Fibroblast of gingiva (primary cell): ENCODE measurements at regions not wholly inside any gene's neighbourhood (a gene's known extent, or its start where the extent isn't known, plus 50 kb on each side); places are given as distances from the start of the nearest gene placed in this dataset.
A peak's percentile ranks its signal among the peaks of the same experiment; 100 is the strongest.

ENCODE experiments used
- DNase-seq: peaks from one replicate; pipeline ENCODE4 v3.0.0-alpha.2; 2011; ENCODE audit warnings: low read depth

DNA sequence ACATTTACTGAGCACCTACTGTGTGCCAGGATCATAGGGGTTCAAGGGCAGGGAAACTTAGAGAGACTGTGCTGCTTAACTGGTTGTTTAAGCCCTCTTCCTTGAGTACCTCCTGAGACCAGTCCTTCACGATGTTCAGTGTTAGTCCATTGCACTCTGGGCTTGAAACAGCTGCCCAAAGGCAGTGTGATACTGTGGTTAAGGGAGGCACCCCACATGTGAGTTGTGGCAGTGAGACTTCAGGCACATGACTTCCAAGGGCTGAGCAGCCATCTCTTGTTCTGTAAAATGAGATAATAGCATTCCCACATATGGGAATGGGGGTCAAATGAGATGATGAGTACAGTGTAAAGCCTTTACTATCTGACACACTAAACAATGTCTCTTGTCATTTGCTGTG lies 75.1 kb downstream of the LINGO1 start:
- no peak for DNase-seq

DNA sequence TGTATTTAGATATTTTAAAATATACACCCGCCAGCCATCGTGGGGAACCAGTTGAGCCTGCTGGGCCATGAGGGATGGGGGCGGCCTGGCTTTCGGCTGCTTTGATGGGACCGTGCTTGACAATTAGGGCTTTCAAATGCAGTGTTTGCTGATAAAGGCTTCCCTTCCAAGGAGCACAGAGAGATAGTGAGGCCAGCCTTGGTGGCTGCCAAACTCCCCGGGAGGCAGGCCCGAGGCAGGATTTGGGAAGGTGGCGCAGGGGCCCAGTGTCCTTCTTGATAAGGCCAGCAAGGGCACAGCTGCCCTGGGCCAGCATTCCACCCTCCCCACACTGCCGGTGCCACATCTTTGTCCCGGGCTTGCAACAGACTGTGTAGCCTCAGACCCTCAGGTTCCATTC lies 75.6 kb downstream of the LINGO1 start:
- DNase-seq: no peak

DNA sequence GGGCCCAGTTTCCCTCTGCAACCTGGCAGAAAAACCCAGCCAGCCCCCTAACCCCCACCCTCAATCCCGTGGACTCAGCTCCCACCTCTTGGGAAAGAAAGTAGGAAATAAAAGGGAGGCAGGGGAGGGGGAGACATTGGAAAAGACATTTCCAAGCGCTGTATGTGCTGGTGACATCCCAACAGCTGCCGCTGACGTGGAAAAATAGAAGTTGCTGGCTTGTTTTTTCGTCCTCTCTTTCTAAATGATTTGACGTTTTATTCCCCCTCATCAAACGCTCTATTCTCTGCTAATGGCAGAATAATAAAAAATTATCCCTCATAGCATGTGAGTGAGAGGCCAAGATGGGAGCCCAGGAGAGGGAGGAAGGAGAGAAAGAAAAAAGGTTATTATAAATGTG lies 76.1 kb downstream of the LINGO1 start:
- DNase-seq: no peak

- no peak for DNase-seq
Observed at GRCh38 chr15:77555232-77555631, 77.5 kb downstream of the LINGO1 start.

- DNase-seq: no peak
Observed at GRCh38 chr15:77554306-77555080, 78.2 kb downstream of the LINGO1 start.

DNA sequence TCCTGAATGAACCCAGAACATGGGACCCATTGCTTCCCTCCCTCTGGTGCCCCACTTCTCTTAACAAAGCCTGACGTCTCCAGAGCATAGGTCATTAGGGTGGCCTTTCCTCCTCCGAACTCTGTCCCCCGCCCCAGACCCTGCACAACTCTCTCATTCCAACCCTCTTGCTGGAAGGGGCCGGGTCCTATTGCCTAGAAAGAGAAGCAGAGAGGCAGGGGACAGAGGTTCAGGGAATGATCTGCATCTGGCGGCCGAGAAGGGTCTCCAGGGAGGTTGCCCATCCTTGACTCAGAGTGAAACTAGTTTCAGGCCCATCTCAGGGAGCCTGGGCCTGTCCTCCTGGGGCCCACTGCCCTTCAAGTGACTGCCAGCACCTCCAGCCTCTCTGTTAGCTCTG lies 79.0 kb downstream of the LINGO1 start:
- no peak for DNase-seq

DNA sequence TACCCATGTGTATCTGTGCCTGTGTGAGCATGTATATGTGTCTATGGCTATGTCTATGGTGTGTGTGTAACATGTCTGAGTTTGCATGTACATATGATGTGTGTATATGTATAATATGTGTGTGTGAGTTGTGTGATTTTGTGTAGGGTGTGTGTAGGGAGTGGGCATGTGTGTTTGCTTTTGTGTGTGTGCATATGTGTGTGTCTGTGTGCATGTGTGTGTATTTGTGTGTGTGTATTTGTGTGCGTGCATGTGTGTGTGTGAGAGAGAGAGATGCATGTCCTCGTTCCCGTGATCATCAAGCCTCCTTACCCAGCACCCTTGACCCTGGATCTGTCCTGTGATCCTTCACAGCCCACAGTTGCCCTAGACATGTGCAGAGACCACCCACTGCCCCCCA lies 79.5 kb downstream of the LINGO1 start:
- no peak for DNase-seq

- no peak for DNase-seq
Observed at GRCh38 chr15:77552066-77552465, 80.6 kb downstream of the LINGO1 start.

- DNase-seq: no peak
Observed at GRCh38 chr15:77550301-77551251, 82.1 kb downstream of the LINGO1 start.

- no peak for DNase-seq
Observed at GRCh38 chr15:77549576-77550288, 83.0 kb downstream of the LINGO1 start.

GRCh38 chr15:77548589-77549557 lies 83.8 kb downstream of the LINGO1 start:
- no peak for DNase-seq

DNA sequence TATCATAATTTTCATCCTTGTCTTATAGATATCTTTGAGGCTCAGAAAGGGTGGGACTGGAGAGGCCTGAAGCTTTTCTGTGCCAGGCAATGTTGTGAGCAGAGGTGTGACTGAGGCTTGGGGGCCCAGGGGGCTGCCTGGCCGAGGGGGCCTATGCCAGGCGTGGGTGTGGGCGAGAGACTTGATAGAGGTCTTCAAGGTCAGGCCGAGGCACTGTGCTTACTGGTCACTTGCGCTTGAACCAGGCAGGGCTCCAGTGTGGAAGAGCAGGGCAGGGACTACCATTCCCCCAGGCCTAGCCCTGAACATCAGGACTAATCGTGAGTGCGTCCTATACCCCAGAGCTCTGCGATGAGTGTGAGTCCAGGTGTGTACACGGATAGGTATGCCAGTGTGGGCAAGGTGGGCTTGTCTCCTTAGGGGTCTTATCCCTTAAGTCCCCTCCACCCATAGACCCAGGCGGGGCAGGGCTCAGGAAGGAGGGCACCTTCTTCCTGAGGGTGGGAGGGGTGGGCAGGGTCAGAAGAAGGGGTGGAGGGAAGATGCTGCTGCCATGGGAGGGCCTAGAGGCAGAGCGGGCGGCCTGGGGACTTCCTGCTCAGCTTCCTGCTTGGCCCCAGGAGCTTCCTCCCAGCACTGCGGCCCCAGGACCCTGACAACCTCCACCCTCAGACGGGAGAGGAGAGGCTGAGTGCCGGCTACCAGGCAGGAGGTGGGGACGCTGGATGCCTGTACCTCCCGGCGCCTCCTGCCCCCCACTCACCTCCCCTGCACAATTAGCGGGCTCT lies 84.7 kb downstream of the LINGO1 start:
- DNase-seq: no peak

GRCh38 chr15:77546870-77547269 lies 85.8 kb downstream of the LINGO1 start:
- no peak for DNase-seq

- DNase-seq: peak; percentile 51
Observed at GRCh38 chr15:77546050-77546501, 86.6 kb downstream of the LINGO1 start.

- DNase-seq: no peak
Observed at GRCh38 chr15:77545058-77545457, 87.7 kb downstream of the LINGO1 start.

- no peak for DNase-seq
Observed at GRCh38 chr15:77544162-77544561, 88.5 kb downstream of the LINGO1 start.

DNA sequence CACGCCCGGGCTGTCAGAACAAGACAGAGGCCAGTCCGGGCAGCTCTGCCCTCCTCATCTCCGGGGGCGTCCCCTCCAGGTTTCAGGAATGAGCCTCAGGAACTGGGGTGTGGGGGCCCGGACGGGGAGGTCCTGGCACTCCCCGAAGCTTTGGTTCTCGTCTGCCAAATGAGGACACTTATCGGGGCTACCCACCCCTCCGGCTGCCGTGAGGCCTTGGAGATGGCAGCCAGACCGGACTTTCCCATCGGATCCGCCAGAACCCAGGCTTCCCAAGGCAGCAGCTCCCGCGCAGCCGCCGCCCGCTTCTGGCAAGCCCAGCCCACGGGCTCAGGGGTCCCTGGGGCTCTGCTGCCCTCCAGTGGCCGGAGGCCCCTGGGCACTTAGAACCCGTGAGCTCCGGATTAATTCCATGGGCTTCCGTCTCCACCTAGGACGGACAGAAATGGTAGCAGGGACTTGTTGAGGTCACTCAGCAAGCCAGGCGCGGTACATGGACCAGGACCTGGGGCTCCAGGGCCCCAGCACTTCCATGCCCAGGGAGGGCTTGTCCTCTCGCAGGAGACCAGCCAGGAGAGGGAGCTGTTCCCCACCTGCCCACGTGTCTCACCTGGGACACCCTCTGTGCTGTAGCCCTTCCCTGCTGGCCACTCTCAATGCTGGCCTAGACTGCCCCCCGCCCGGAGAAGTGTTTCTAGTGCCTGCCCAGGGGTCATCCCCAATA lies 89.4 kb downstream of the LINGO1 start:
- DNase-seq: peak; percentile 77

DNA sequence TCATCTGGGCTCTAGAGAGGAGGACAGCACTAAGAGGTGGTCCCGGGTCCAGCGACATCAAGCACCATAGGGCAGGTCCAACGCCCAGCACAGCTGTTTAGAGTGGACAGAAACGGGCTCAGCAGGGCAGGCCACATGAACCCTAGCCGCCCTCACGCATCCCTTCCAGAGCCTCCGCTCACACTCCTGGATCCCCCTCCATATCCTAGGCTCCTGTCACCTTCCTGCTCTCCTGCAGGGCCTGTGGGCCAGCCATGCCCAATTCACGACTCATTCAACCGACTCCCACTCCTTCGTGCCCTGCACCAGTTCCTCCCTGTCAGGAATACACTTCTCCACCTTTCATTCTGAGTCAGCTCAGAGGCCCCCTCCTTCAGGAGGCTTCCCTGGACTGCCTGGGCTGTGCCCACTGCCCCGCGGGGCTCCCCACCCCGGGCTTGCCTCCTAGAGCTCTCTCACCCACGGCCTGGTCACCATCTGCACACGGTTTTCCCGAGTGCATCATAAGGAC lies 90.2 kb downstream of the LINGO1 start:
- no peak for DNase-seq

DNA sequence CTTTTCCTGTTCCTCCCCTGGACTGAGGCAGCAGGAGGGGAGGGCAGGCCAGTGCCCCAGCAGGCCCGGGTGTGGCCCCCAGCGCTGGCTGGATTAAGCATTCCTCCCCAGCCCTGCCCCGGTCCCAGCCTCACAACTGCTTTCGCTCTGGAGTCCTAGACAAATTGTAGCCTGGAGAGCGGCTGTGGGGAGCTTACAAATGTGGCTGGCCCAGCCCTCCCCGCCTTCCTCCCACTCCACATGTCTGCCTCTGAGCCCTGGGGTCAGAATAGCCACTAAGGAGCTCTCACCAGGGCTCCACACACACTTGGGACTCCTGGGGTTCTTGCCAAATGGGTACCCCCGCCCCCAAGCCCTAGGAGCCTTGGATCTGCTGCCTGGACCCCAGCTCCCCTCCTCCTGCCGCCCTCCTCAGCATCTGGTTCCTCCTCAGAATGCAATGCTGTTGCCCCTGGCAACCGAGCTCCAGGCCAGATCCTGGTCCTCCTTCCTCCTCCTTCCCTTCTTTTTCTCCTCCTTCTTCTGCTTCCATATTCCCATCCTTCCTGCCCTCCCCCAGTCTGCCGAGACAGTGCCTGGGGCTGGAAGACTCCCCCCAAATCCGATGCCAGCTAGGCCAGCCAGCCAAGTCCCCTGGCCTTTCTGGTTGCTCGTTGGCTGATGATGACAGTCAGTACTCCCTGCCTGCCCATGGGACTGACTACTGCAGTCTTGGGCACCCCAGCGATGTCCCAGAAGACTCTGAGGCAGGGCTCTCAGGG lies 91.1 kb downstream of the LINGO1 start:
- peak; percentile 11 for DNase-seq
